Sigmoid colon (tissue), 4 donors: ENCODE measurements at regions not wholly inside any gene's neighbourhood (a gene's known extent, or its start where the extent isn't known, plus 50 kb on each side); places are given as distances from the start of the nearest gene placed in this dataset.

Source experiments
- EP300 ChIP-seq, 4 donors: sonication (generic); formaldehyde crosslinking; IDR thresholded peaks; one replicate each; pipeline ENCODE4 v1.6.1; 2017; ENCODE audit warnings: antibody characterized with exemption in 4 of 4
- POLR2A ChIP-seq, 2 donors: fragments of 450-650 bp; IDR thresholded peaks; one replicate each; pipeline ENCODE4 v1.6.1; 2016; ENCODE audit warnings: antibody characterized with exemption in 2 of 2, mild to moderate bottlenecking in 2 of 2, moderate library complexity in 2 of 2
- POLR2AphosphoS5 ChIP-seq, 4 donors: sonication (generic); formaldehyde crosslinking; IDR thresholded peaks; one replicate each; pipeline ENCODE4 v1.6.1; 2017; ENCODE audit warnings: antibody characterized with exemption in 4 of 4
- TF ChIP-seq, protein P1 (sequence below), 4 experiments: fragments of 450-650 bp in 3 of 4; fragments of 200-600 bp in 1 of 4; IDR thresholded peaks; one replicate each; pipeline ENCODE4 v1.5.1; 2016 to 2019; ENCODE audit warnings: antibody characterized with exemption in 4 of 4, mild to moderate bottlenecking in 3 of 4, moderate library complexity in 2 of 4

DNA sequence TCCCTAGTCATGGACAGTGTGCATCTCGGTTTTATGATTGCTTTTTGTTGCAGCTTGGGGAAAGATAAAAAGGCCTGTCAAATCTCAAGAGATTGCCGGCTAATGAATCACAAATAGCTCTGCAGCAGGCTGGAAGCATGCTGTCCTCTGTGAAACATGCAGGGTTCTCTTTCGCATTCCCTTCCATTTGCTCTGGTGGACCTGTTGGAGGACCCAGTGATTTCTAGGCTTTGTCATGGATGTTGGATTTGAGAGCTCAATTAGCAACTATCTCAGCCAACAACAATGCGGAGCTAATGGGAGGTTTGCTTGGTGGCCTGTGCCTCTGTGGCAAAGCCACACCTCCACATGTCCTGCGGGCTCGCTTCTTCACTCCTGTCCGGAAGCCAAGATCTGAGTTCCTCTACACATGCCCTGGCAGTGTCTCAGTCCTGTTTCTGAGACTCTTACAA, 418.1 kb upstream of the ARGLU1 start:
- TF ChIP-seq, protein P1, sequence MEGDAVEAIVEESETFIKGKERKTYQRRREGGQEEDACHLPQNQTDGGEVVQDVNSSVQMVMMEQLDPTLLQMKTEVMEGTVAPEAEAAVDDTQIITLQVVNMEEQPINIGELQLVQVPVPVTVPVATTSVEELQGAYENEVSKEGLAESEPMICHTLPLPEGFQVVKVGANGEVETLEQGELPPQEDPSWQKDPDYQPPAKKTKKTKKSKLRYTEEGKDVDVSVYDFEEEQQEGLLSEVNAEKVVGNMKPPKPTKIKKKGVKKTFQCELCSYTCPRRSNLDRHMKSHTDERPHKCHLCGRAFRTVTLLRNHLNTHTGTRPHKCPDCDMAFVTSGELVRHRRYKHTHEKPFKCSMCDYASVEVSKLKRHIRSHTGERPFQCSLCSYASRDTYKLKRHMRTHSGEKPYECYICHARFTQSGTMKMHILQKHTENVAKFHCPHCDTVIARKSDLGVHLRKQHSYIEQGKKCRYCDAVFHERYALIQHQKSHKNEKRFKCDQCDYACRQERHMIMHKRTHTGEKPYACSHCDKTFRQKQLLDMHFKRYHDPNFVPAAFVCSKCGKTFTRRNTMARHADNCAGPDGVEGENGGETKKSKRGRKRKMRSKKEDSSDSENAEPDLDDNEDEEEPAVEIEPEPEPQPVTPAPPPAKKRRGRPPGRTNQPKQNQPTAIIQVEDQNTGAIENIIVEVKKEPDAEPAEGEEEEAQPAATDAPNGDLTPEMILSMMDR (IDR thresholded peaks at IDR 0.05), result no peak
- TF ChIP-seq POLR2A (IDR thresholded peaks at IDR 0.05) (no peak), POLR2AphosphoS5 (IDR thresholded peaks at IDR 0.05) (no peak), EP300 (IDR thresholded peaks at IDR 0.05) (no peak)
